ENCODE measurements at regions not wholly inside any gene's neighbourhood (a gene's known extent, or its start where the extent isn't known, plus 50 kb on each side); places are given as distances from the start of the nearest gene placed in this dataset.

DNA sequence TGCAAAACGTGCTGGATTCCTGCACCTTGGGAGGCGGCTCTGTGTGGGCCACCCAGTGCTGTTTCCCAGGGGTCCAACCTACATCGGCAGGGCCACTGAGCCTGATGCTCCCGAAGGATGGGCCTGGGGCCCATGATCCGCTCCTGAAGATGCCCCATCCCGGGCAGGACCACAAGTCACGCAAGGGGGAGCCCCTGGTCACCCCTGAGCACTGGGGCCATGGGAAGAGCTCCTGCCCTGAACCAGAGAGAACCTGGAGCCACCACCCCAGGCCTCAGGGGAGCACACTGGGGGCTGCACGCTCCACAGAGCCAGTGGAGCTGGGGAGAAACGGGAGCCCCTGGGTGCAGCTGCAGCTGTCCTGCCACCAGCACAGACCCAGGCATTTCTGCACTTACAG lies 124.6 kb upstream of the SFSWAP start:
- H3K27ac Mint-ChIP-seq, result no peak overlapping the region
- H3K9me3 Mint-ChIP-seq, result no peaks in the 10 kb centered on the region
- DNase-seq, result no peak

DNA sequence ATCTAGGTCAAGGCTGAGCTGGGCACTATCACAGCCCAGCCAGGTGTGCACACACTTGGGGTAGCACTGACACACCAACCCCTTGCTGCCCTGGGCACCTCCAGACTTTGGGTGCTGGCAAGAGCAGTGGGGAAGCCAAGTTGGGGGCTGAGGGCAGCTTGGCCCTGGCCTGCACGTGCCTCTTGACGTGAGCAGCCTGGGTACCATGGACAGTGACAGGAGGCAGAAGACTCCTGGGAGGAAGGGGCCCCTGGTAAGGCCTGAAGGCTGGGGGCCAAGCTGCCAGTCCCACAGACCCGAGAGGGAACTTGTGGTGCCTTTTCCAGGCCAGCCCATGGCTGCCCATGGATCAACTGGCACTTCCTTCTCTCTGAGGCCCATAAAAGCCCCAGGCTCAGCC lies 124.1 kb upstream of the SFSWAP start:
- Mint-ChIP-seq H3K27ac (no peak overlapping the region), H3K27me3 (ENCODE audit: low read depth in 3 of 3) (peaks cover 0 to 7% (median 5%) of the 10 kb centered on the region in 3 donors), H3K36me3 (no peaks in the 10 kb centered on the region), H3K9me3 (no peaks in the 10 kb centered on the region), H3K4me3 (no peak overlapping the region), H3K4me1 (no peaks in the 10 kb centered on the region)
- DNase-seq, result no peak

More for the DNA sequence above, 124.6 kb upstream of the SFSWAP start:
- Mint-ChIP-seq H3K27me3 (ENCODE audit: low read depth in 3 of 3) (peaks cover 2 to 7% (median 5%) of the 10 kb centered on the region in 3 donors), H3K4me3 (no peak overlapping the region), H3K4me1 (no peaks in the 10 kb centered on the region), H3K36me3 (no peaks in the 10 kb centered on the region)

DNA sequence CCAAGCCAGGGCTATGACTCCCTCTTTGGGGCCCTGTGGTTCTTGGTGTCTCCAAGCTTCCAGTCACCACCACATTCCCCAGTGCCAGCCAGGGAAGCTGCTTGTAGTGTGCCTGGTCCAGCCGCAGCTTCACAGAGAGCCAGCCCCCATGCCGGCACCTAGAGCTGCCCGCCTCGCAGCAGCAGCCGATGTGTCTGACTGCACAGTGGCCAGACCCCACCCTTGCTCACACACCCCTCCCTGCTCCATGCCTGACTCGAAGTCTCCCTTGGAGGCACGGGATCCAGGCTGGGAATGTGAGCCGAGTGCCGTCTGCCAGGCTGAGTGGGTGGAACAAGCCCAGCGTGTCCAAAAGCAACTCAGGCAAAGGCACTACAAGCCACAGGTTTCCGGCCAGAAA lies 123.3 kb upstream of the SFSWAP start:
- Mint-ChIP-seq H3K27ac (no peak overlapping the region), H3K4me3 (no peak overlapping the region), H3K9me3 (no peaks in the 10 kb centered on the region), H3K36me3 (no peaks in the 10 kb centered on the region), H3K4me1 (peaks cover 5 to 6% of the 10 kb centered on the region in 2 donors), H3K27me3 (ENCODE audit: low read depth in 3 of 3) (peaks cover 0 to 7% (median 5%) of the 10 kb centered on the region in 3 donors)
- no peak for DNase-seq

DNA sequence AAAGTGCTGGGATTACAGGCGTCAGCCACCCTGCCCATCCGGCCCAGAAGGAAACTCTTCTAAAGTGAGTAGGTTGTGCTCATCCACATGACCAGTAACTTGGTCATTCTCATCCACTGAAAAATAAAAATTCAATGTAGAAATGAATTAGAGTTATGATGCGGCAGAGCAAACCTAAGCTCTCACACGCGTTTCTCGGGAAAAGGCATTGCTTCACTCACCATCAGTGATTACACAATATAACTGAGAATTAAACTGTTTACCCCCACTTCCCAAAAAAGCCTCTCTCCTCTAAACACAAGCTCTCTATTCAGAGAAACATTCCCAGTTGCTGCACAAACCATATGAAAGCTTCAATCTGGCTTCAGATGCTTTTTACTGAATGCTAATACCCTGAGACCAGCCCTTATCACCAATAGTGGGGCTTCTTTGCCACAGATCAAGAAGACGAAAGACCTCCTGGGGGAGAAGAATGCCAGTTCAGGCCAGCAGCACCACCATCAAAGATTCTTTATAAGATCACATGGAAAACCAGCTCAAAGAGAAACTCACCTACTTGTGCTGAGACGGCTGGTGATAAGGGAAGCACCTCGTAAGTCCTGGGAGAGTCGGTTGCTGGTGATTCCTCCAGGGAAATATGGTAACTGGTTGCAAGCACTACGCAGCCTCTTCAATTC lies 121.5 kb upstream of the SFSWAP start:
- Mint-ChIP-seq H3K27ac (peak overlapping the region in 1 of 6 donors; percentile 3), H3K36me3 (no peaks in the 10 kb centered on the region), H3K4me1 (peaks cover 17 to 18% of the 10 kb centered on the region in 2 donors), H3K9me3 (no peaks in the 10 kb centered on the region), H3K4me3 (no peak overlapping the region), H3K27me3 (ENCODE audit: low read depth in 3 of 3) (peaks cover 0 to 4% (median 0%) of the 10 kb centered on the region in 3 donors)
- DNase-seq, result no peak

- H3K9me3 Mint-ChIP-seq, result no peaks in the 10 kb centered on the region
- no peaks in the 10 kb centered on the region for H3K36me3 Mint-ChIP-seq
- H3K27ac Mint-ChIP-seq, result no peak overlapping the region
- peaks cover 17 to 18% of the 10 kb centered on the region in 2 donors for H3K4me1 Mint-ChIP-seq
- no peaks in the 10 kb centered on the region for H3K27me3 Mint-ChIP-seq (ENCODE audit: low read depth in 3 of 3)
- no peak overlapping the region for H3K4me3 Mint-ChIP-seq
- no peak for DNase-seq
These were observed 120.9 kb upstream of the SFSWAP start for GRCh38 chr12:131589966-131590365.

GRCh38 chr12:131591136-131591535 lies 119.8 kb upstream of the SFSWAP start:
- peaks cover 17 to 18% of the 10 kb centered on the region in 2 donors for H3K4me1 Mint-ChIP-seq

GRCh38 chr12:131591714-131592709 lies 118.9 kb upstream of the SFSWAP start:
- H3K4me1 Mint-ChIP-seq, result peaks cover 17 to 18% of the 10 kb centered on the region in 2 donors
- H3K36me3 Mint-ChIP-seq, result no peaks in the 10 kb centered on the region
- H3K4me3 Mint-ChIP-seq, result no peak overlapping the region
- H3K27me3 Mint-ChIP-seq (ENCODE audit: low read depth in 3 of 3), result peaks cover 0 to 3% (median 0%) of the 10 kb centered on the region in 3 donors
- no peak for DNase-seq
- H3K27ac Mint-ChIP-seq, result no peak overlapping the region
- H3K9me3 Mint-ChIP-seq, result no peaks in the 10 kb centered on the region

More at GRCh38 chr12:131591136-131591535, 119.8 kb upstream of the SFSWAP start:
- H3K36me3 Mint-ChIP-seq, result no peaks in the 10 kb centered on the region
- no peaks in the 10 kb centered on the region for H3K9me3 Mint-ChIP-seq
- no peak overlapping the region for H3K4me3 Mint-ChIP-seq
- DNase-seq, result no peak
- H3K27me3 Mint-ChIP-seq (ENCODE audit: low read depth in 3 of 3), result peaks cover 0 to under 1% (median 0%) of the 10 kb centered on the region in 3 donors
- peak overlapping the region in 2 of 6 donors; percentile 10 to 21 for H3K27ac Mint-ChIP-seq

GRCh38 chr12:131592972-131593371 lies 117.9 kb upstream of the SFSWAP start:
- H3K9me3 Mint-ChIP-seq, result no peaks in the 10 kb centered on the region
- H3K36me3 Mint-ChIP-seq, result no peaks in the 10 kb centered on the region
- peaks cover 0 to 3% (median 0%) of the 10 kb centered on the region in 3 donors for H3K27me3 Mint-ChIP-seq (ENCODE audit: low read depth in 3 of 3)
- H3K4me3 Mint-ChIP-seq, result peak overlapping the region; percentile 34 to 53 (median 48)
- DNase-seq, result peak in 1 of 3 donors; percentile 29
- H3K4me1 Mint-ChIP-seq, result peaks cover 17 to 18% of the 10 kb centered on the region in 2 donors
- peak overlapping the region in 5 of 6 donors; percentile 24 to 90 (median 86) for H3K27ac Mint-ChIP-seq

GRCh38 chr12:131593406-131593805 lies 117.5 kb upstream of the SFSWAP start:
- Mint-ChIP-seq H3K4me3 (peak overlapping the region in 2 of 5 donors; percentile 34 to 48), H3K36me3 (no peaks in the 10 kb centered on the region), H3K27me3 (ENCODE audit: low read depth in 3 of 3) (peaks cover 0 to 3% (median 0%) of the 10 kb centered on the region in 3 donors), H3K27ac (peak overlapping the region in 4 of 6 donors; percentile 24 to 90 (median 87)), H3K4me1 (peaks cover 17 to 20% of the 10 kb centered on the region in 2 donors), H3K9me3 (no peaks in the 10 kb centered on the region)
- DNase-seq, result no peak

- H3K27ac Mint-ChIP-seq, result no peak overlapping the region
- no peaks in the 10 kb centered on the region for H3K36me3 Mint-ChIP-seq
- peaks cover 29 to 37% of the 10 kb centered on the region in 2 donors for H3K4me1 Mint-ChIP-seq
- no peaks in the 10 kb centered on the region for H3K9me3 Mint-ChIP-seq
- H3K4me3 Mint-ChIP-seq, result no peak overlapping the region
- H3K27me3 Mint-ChIP-seq (ENCODE audit: low read depth in 3 of 3), result peaks cover 0 to 3% (median 2%) of the 10 kb centered on the region in 3 donors
- DNase-seq, result no peak
These were observed 114.8 kb upstream of the SFSWAP start for GRCh38 chr12:131596115-131596514.

DNA sequence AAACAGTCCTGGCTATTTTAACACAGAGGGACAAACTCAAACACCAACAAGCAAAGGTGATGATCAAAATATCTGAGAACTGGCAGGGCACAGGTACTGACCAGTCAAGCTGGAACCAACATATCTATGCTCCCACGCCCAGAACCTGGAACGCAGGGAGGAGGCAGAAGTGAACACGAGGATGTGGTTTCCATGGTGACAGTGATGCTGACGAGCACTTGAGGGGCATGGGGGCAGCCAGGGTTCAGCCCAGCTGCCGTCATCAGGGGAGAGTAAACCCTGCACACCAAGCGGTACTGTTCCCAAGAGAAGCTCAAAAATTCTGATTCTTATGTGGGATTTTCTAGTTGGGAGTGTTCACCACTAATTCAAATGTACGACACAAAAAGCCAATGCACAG lies 113.6 kb upstream of the SFSWAP start:
- Mint-ChIP-seq H3K36me3 (no peaks in the 10 kb centered on the region), H3K27ac (no peak overlapping the region)
- no peak for DNase-seq

DNA sequence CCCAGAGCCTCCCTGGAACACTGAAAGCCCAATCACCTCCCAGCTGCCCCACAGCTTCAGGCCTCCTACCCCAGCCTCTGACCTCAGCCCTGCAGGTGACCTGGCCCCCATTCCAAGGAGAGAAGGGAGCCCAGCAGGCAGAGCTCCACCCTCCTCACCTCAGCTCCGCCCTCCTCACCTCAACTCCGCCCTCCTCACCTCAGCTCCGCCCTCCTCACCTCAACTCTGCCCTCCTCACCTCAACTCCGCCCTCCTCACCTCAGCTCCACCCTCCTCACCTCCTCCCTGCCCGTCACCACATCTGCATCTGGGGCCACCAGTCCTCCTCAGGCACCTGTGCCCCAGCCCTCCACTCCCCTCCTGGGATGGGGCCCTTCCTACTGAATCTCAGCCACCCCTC lies 112.2 kb upstream of the SFSWAP start:
- peaks cover 0 to 1% (median 0%) of the 10 kb centered on the region in 6 donors for H3K9me3 Mint-ChIP-seq
- no peak overlapping the region for H3K4me3 Mint-ChIP-seq
- H3K27ac Mint-ChIP-seq, result no peak overlapping the region
- no peaks in the 10 kb centered on the region for H3K36me3 Mint-ChIP-seq
- peaks cover 36 to 42% of the 10 kb centered on the region in 2 donors for H3K4me1 Mint-ChIP-seq
- DNase-seq, result no peak
- H3K27me3 Mint-ChIP-seq (ENCODE audit: low read depth in 3 of 3), result peaks cover 0 to 3% (median 2%) of the 10 kb centered on the region in 3 donors

More for the DNA sequence above, 113.6 kb upstream of the SFSWAP start:
- peaks cover 35 to 42% of the 10 kb centered on the region in 2 donors for H3K4me1 Mint-ChIP-seq
- H3K27me3 Mint-ChIP-seq (ENCODE audit: low read depth in 3 of 3), result peaks cover 0 to 3% (median 2%) of the 10 kb centered on the region in 3 donors
- H3K4me3 Mint-ChIP-seq, result no peak overlapping the region
- H3K9me3 Mint-ChIP-seq, result peaks cover 0 to 1% (median 0%) of the 10 kb centered on the region in 6 donors

- Mint-ChIP-seq H3K36me3 (no peaks in the 10 kb centered on the region), H3K4me3 (peak overlapping the region in 1 of 5 donors; percentile 25), H3K4me1 (peaks cover 43 to 48% of the 10 kb centered on the region in 2 donors), H3K27me3 (ENCODE audit: low read depth in 3 of 3) (peaks cover 0 to 3% (median 2%) of the 10 kb centered on the region in 3 donors), H3K9me3 (peaks cover 0 to 1% (median 0%) of the 10 kb centered on the region in 6 donors), H3K27ac (no peak overlapping the region)
- DNase-seq, result no peak
These were observed 111.4 kb upstream of the SFSWAP start for GRCh38 chr12:131599190-131600159.

Measured in immature natural killer cell (primary cell).